ENCODE measurements at regions not wholly inside any gene's neighbourhood (a gene's known extent, or its start where the extent isn't known, plus 50 kb on each side); places are given as distances from the start of the nearest gene placed in this dataset.

- TF ChIP-seq REST (IDR thresholded peaks at IDR 0.05; ENCODE audit: insufficient replicate concordance, low read depth): no peak
- no peak for TF ChIP-seq POLR2AphosphoS5 (IDR thresholded peaks at IDR 0.05; ENCODE audit: low read depth)
- no peak for TF ChIP-seq CTCF (IDR thresholded peaks at IDR 0.05; ENCODE audit: insufficient read depth, low read length)
- no peak for TF ChIP-seq SPI1 (IDR thresholded peaks at IDR 0.05; ENCODE audit: borderline replicate concordance, low read depth)
- no peak for TF ChIP-seq GABPA (IDR thresholded peaks at IDR 0.05; ENCODE audit: low read depth)
- H3K27me3 ChIP-seq (ENCODE audit: insufficient read depth, poor library complexity, severe bottlenecking): no peaks in the 10 kb centered on the region
- DNase-seq (ENCODE audit: low read depth in 1 of 2, low spot score in 1 of 2): no peak
These were observed 2309.4 kb upstream of the AGA start for GRCh38 chr4:179751669-179752068.

GRCh38 chr4:179755322-179755721, 2313.1 kb upstream of the AGA start:
- Histone ChIP-seq H3K27me3 (ENCODE audit: insufficient read depth, poor library complexity, severe bottlenecking) (no peaks in the 10 kb centered on the region), H3K4me3 (replicated peaks; ENCODE audit: insufficient read depth, low read length) (no peak overlapping the region), H3K27ac (replicated peaks) (no peak overlapping the region)
- TF ChIP-seq SPI1 (IDR thresholded peaks at IDR 0.05; ENCODE audit: borderline replicate concordance, low read depth): no peak
- no peak for TF ChIP-seq REST (IDR thresholded peaks at IDR 0.05; ENCODE audit: insufficient replicate concordance, low read depth)
- no peak for TF ChIP-seq GABPA (IDR thresholded peaks at IDR 0.05; ENCODE audit: low read depth)
- DNase-seq (ENCODE audit: low read depth in 1 of 2, low spot score in 1 of 2): no peak

More at GRCh38 chr4:179751669-179752068, 2309.4 kb upstream of the AGA start:
- Histone ChIP-seq H3K4me3 (replicated peaks; ENCODE audit: insufficient read depth, low read length) (no peak overlapping the region), H3K27ac (replicated peaks) (no peak overlapping the region)

GRCh38 chr4:179757641-179758040, 2315.4 kb upstream of the AGA start:
- TF ChIP-seq POLR2AphosphoS5 (IDR thresholded peaks at IDR 0.05; ENCODE audit: low read depth) (no peak), SPI1 (IDR thresholded peaks at IDR 0.05; ENCODE audit: borderline replicate concordance, low read depth) (no peak), REST (IDR thresholded peaks at IDR 0.05; ENCODE audit: insufficient replicate concordance, low read depth) (no peak), CTCF (IDR thresholded peaks at IDR 0.05; ENCODE audit: insufficient read depth, low read length) (no peak), GABPA (IDR thresholded peaks at IDR 0.05; ENCODE audit: low read depth) (no peak)
- H3K27me3 ChIP-seq (ENCODE audit: insufficient read depth, poor library complexity, severe bottlenecking): no peaks in the 10 kb centered on the region
- H3K4me3 ChIP-seq (replicated peaks; ENCODE audit: insufficient read depth, low read length): no peak overlapping the region
- no peak for DNase-seq (ENCODE audit: low read depth in 1 of 2, low spot score in 1 of 2)
- no peak overlapping the region for H3K27ac ChIP-seq (replicated peaks)

Measured in HL-60 (cell line).